SIG-M5 treated with dmso at 0.1 percent for 504 hours (cell line): ENCODE measurements at regions not wholly inside any gene's neighbourhood (a gene's known extent, or its start where the extent isn't known, plus 50 kb on each side); places are given as distances from the start of the nearest gene placed in this dataset.
A peak's percentile ranks its signal among the peaks of the same experiment; 100 is the strongest.
"Not testable (repeated sequence)": the region's sequence is repeated elsewhere in the genome, so short reads cannot be mapped to it uniquely, and the experiment has no call there.

Experiments used
- DNase-seq: peaks from one replicate; lab custom pipeline; 2025; ENCODE audit not compliant: unreplicated experiment; lab: John Stamatoyannopoulos, UW

DNA sequence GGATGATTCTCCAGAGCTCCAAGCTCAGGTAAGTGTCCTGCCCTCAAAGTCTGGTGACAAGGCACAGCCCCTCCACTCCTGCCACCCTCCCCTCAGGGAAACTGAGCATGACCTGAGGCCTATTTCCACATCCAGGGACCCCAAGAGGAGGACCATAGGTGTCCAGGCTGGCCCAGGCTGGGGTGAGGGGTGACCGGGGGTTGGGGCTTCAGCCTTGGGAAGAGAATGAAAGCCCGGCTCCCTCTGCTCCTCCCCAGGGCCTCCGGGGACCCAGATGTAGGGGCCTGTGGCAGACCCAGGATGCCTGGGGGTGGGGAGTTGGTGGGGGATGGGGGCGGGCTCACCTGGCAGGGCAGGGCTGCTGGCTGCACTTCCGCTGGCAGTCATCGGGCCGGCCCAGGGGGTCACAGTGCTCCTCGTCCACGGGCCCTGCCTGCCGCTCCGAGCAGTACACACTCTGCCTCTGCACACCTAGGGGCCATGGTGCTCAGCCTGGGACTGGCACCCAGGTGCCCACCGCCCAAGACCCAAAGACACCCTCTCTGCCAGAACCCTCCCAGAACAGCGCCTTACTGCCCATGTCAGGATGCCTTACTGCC, 116.5 kb upstream of the AKAP13 start:
- not testable (repeated sequence) for DNase-seq

DNA sequence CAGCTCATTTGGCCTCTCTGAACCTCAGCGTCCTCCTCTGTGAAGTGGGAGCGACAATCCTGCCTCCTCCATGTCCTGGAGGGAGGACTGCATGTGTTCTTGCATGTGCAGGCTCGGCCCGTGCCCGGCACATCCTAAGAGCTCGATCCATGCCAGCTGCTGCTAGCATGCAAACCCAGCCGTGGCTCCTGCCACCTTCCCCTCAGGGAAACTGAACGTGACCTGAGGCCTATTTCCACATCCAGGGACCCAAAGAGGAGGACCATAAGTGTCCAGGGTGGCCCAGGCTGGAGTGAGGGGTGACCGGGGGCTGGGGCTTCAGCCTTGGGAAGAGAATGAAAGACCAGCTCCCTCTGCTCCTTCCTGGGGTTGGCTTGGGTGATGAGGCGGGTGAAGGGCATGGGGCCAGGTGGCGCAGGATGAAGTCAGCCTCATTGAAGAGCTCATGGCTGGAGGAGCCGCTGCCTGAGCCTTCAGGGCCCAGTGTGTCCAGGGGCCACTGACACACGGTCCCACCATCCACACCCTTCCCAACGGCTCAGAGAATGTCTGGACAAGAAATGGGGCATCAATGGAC, 115.7 kb upstream of the AKAP13 start:
- not testable (repeated sequence) for DNase-seq

DNA sequence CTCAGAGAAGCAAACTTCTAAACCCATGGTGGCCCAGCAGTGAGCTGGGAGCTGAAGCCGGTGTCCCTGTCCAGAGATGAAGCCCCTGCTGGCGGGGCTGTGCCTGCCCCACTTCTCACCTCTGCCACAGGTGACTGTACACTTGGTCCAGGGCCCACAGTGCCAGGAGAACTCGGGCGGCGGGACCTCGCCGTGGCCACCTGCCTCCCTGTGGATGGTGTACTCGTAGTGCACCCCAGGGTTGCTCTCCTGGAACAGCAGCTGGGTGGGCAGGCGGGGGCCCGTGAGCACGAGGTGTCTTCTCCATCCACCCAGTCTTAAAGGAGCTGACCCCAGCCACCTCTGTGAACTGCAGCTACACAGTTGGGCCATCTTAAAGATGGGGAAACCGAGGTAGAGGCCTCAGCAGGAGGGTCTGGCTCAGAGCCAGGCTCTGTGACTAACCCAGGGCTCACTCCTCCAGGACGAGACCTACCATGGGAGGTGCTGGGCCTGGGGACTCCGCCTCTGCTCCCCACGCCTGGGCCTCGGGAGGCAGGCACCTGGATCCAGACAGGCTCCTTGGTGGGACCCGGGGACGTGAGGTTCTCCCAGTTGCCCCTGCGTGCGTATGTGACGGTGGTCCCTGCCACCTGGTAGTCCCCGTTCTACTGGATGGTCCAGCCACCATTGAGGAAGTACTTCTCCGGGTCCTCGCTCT, 113.1 kb upstream of the AKAP13 start:
- not testable (repeated sequence) for DNase-seq

DNA sequence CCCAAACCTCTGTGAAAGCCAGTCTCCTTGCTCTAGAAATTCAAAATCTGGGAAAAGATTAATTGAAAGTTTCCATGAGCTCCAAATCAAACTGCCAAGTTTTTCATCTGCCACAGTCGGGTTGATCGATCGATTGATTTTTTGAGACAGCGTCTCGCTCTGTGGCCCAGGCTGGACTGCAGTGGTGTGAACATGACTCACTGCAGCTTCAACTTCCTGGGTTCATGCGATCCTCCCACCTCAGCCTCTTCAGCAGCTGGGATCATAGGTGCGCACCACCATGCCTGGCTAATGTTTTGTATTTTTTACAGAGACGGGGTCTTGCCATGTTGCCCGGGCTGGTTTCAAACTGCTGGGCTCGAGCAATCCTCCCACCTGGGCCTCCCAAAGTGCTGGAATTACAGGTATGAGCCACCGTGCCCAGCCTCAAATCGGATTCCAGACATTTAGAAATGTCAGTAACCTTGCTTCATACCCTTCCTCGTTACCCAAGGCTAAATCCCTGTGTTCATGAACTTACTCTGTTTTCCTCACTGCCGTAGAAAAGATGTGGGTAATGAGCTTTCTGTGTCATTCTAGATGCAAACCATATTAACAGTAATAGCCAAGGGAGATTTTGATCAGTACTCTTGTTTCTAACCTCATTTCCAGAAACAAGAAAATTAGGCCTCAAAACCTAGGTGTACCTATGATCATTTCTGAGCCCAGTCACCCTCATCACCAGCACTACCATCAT, 105.9 kb upstream of the AKAP13 start:
- DNase-seq, result no peak

DNA sequence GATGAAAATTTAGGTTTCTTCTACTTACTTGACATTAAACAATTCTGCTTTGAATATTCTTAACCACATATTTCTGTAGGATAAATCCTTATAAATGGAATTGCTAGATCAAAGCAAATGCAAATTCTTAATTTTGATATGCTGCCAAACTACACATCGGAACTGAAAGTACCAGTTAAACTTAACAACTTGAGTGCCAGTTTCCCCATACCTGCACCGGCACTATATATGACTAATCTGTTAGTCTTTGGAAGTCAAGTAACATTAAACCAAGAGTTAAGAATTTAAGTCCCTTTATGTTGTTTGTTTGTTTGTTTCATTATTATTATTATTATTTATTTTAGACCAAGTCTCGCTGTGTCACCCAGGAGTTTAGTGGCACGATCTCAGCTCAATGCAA, 103.9 kb upstream of the AKAP13 start:
- DNase-seq, result no peak

DNA sequence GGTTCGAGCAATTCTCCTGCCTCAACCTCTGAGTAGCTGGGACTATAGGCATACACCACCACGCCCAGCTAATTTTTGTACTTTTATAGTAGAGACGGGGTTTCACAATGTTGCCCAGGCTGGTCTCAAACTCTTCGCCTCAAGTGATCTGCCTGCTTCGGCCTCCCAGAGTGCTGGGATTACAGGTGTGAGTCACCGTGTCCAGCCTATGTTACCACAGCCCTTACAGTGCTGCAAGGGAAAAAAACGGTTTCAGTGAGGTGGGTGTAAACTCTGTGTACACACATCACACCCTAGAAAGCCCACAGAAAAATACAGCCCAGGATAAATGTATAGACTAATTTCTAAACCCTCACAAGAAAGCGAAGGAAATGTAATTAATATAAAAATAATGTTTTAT, 103.5 kb upstream of the AKAP13 start:
- no peak for DNase-seq

DNA sequence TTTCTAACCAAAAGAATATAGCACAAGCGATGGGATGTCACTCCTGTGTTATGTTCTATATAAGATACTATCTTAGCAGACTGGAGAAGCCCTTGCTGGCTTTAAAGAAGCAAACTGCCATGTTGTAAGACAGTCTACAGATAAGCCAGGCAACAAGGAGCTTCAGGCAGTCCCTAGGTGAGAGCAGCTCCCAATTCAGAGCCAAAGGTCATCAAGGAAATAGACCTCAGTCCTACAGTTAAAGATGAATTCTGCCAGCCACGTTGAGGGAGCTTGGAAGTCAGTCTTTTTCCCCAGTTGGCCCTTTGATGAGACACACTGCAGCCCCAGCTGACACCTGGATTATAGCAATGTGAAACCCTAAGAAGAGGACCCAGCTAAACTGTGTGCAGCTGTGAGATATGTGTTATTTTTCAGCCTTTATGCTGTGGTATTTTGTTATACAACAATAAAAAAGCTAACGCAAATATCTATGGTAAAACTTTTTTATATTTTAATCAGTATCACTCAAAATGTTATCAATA, 102.5 kb upstream of the AKAP13 start:
- DNase-seq, result no peak

DNA sequence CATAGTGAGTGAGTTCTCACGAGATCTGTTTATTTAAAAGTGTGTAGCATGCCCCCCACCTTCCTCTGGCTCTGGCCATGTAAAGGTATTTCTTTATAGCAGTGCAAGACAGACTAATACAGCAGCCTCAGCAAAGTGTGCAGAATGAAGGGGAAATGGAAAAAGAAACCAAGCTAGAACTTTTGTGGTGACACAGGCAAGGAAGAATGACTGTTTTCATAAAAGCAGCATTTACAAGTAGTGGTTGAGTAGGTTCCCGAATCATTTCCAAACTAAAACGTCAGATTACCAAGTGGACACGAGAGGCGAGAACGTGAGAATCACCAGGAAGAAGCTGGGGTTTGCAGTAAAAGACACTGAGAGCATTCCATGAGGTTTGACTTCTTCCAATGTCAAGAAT, 100.2 kb upstream of the AKAP13 start:
- no peak for DNase-seq

DNA sequence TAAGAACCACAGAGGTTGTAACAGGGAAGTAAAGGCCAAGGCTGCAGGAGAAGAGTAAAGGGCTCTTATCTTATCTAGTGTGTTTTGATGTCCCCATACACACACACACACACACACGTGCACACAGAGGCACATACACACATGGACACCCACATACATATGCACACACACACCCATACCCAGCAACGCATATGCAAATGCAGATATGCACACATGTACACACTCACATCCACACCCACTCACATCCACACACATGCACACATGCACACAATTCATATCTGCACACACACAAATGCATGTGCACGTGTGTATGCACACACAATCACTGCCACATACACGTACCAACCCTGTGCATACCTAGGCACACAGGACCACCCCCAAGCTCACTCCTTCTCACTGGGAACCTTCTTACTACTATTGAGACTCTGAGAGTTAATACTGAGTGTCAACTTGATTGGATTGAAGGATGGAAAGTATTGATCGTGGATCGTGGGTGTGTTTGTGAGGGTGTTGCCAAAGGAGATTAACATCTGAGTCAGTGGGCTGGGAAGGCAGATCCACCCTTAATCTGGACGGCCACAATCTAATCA, 99.0 kb upstream of the AKAP13 start:
- DNase-seq, result no peak

DNA sequence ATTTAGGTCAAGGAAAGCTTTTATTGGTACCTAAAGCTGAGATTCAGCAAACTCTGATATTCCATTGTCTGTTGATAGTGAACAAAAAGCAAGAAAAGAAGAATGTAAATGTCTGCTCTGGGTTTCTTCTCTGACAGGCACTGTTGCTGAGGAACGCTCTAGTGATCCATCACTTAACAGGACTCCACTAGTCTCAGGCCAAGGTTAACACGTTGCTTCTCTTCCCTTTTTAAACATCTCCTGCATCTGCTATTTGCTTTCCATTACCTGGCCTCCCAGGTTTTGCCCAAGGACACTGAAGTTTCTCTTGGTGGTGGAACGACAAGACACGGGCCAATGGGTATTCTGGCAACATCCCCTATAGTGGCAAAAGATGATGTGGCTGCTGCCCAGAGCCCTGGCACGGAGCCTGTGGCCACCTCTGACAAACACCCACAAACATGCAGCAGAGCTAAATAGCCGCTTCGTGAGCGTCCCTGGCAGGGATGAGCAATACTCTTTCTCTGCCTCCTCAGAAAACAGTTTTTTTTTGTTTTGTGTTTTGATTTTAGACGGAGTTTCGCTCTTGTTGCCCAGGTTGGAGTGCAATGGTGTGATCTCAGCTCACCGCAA, 97.8 kb upstream of the AKAP13 start:
- no peak for DNase-seq

DNA sequence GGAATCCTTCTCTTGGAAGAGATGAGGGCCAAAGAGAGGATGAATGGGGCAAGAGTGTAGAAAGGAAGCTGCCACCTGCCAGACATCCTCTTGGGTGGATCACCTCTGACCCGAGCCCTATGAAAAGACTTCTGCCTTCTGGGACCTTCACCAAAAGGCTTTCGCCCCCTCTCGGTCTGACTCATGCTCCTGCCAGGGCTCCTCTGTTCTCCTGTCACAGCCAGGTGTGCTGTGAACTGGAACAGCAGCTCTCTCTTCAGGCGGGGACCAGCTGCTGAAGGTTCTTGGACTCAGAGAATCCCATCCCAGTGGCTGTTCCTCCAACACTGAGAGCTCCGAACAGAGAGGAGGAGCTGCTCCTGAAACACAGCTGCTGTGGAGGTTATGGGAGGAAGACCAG, 96.6 kb upstream of the AKAP13 start:
- DNase-seq, result not testable (repeated sequence)

DNA sequence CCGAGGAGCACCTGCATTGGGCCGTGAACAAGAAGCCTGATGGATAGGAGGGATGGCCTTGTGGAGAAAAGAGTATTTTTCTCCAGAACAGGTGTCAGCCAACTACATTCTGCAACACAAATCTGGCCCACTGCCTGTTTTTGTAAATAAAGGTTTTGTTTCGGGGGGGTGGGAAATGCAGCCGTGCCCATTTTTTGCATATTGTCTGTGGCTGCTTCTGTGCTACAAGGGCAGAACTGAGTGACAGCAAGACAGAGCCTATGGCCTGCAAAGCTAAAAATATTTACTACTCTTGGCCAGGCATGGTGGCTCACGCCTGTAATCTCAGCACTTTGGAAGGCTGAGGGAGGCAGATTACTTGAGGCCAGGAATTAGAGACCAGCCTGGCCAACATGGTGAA, 95.9 kb upstream of the AKAP13 start:
- no peak for DNase-seq

DNA sequence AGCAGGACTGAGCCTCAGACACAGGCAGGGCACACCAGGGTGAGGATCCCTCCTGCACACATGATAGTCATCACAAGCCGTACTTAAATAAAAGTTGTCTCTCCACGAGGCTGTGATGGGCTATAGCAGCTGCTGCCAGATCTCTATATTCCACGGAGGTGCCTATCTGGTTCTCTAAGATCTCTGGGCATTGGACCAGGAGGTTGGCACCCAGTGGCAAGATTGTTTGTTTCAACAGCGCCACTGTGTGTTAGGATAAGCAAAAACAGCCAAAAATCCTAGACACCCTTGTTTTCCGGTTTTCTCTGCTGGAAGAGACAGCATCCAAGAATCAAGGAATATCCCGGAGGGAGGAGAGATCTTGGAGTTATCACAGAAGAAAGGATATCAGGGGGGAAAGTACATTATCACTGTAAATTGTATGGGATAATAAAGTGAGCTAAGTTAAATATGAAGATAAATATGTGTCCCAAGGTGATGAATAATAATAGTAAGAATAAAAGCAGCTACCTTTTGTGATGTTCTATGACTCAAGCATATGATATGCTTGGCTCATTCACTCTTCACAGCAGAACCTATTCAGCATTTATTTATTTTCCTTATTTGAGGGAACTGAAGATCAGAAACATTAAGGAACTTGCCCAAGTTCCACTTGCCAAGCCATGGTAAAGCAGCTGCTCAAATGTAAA, 90.6 kb upstream of the AKAP13 start:
- peak; percentile 29 for DNase-seq

DNA sequence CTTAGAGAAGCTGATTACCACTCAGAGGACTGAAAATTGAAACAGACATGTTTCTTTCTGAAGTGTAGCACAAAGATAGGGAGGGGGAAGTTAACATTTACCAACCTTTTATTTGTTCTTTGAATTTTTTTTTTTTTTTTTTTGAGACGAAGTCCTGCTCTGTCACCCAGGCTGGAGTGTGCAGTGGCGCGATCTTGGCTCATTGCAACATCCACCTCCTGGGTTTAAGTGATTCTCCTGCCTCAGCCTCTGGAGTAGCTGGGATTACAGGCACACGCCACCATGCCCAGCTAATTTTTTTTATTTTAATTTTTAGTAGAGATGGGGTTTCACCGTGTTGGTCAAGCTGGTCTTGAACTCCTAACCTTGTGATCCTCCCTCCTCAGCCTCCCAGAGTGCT, 87.8 kb upstream of the AKAP13 start:
- not testable (repeated sequence) for DNase-seq

DNA sequence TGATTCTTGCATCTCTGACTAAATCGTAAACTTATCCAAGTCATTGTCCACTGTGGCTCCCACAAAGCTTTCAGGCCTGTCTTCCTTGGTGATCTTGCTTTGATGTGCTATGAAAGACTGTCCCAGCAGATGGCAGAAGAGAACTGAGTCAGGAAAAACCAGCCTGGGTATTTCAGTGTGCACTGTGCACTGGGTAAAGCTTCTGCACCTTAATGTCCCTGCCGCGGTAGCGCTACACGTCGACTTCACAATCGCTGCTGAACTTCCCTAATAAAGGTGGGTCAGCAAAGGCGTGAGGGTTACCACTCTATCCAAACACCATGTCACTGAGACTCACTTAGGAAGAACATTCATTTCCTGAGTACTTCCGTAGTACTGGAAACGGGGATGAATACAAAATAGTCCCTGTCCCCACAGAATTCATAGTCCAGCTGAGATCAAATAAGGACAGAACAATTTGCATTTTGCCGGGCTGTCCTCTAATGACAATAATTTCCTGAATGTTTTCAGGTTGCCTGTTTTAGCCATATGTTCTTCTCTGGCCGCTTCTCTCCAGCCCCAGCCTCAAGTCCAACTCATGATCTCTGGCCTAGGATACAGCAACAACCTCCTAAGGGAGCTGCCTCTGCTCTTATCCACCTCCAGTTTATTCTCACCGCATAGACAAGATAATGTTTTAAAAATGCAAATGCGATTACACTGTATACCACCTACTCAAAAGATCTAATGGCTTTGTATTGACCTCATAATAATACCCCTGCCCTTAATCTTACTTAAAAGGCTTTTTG, 83.6 kb upstream of the AKAP13 start:
- DNase-seq, result peak; percentile 63

DNA sequence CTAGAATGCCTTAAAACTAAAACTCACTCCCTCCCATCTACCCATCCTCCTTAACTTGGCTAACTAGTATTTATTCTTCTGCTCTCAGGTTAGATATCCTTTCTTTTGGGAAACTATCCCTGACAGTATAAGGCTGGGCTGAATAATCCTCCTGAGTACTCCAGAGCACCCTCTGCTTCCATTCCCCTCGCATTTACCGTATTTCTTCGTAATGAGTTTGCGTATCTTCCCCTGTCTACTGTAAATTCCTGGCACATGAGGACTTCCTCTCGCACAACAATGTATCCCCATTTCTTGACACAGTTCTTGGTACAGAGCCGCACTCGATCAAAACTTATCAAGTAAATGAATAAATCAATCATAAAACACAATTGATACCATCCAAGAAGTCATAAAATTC, 82.9 kb upstream of the AKAP13 start:
- DNase-seq, result no peak

DNA sequence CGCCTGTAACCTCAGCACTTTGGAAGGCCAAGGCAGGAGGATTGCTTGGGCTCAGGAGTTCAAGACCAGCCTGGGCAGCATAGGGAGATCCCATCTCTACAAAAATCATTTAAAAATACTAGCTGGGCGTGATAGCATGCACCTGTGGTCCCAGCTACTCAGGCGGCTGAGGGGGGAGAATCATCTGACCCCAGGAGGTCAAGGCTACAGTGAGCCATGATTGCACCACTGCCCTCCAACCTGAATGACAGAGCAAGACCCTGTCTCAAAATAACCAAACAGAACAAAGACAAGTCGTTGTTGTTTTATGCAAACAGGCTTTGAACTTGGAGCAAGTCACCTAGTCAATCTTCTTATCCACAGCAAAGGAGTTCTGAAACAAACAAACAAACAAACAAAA, 82.0 kb upstream of the AKAP13 start:
- no peak for DNase-seq

DNA sequence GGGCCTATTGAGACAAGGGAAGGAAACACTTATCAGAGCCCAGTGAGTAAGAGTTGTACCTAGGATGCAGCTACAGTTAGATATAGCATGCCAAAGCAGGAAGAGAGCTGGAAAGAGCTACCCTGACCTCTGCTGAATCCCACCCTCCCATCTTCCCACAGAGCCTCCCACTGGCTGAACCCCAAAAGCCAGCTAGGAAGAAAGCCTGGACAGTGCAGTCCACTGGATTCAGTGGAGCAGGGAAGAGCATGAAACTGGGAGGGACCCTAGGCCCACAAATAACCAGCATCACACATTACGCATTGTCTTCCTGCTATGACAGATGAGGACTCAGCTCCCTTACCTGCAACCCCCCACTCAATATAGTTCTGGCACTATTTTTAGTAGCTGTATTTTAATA, 81.5 kb upstream of the AKAP13 start:
- DNase-seq, result no peak

DNA sequence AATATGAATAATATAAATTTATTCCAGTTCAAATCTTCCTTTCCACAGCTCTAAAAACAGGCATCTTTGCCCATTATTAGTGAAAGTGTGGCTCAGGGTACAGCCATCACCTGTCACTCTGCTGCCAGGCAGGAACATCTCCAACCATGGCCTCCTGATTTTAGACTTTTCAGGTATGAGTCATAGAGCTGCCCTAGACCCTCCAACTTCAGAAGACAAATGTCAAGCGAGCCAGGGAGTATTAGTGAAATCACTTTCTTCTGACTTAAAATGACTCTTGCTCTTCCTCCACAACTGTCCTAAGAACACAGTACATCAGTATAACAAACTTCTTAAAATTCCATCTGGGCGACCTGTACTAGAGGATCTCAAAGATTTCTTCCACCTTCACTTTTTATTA, 78.1 kb upstream of the AKAP13 start:
- DNase-seq, result no peak

DNA sequence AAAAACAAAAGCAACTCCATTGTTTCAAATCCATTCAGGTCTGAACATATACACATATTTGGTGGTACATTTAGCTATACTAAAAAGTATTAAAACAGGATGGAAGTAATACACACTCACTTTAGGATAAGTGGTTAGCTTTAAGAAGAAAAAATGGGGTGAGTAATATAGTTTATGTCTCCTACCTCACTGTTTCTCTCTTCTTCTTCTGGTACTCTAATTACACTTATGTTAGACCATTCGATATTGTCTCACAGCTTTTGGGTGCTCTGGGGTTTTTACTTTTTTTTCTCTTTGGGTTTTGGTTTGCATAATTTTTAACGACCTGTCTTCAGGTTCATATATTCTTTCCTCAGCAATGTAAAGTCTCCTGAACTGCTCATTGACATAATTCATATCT, 75.4 kb upstream of the AKAP13 start:
- no peak for DNase-seq
